T-helper 1 cell treated with Interleukin-12 subunit alpha and Interleukin-12 subunit beta and Interleukin-4 antibody, amounts not matched to agents 30 ng/mL and 1 ng/mL, for 36 hours (primary cell): ENCODE measurements at regions not wholly inside any gene's neighbourhood (a gene's known extent, or its start where the extent isn't known, plus 50 kb on each side); places are given as distances from the start of the nearest gene placed in this dataset.

Experiments
- intact Hi-C: fragments of 100-400 bp; cut with micrococcal nuclease; formaldehyde crosslinking; loops from one replicate; pipeline ENCODE4 v1.15.1; 2024

GRCh38 chr4:137076908-137077307 is 455.4 kb downstream of the PCDH18 start:
- intact Hi-C loops = no loop called here

- intact Hi-C loops = no loop called here
Measured at GRCh38 chr4:137075586-137075985, 456.7 kb downstream of the PCDH18 start.

- intact Hi-C loops = no loop called here
Measured at GRCh38 chr4:137070614-137071013, 461.7 kb downstream of the PCDH18 start.

- intact Hi-C loops = no loop called here
Measured at GRCh38 chr4:137069473-137069872, 462.8 kb downstream of the PCDH18 start.

- intact Hi-C loops = no loop called here
Measured at GRCh38 chr4:137067735-137068134, 464.6 kb downstream of the PCDH18 start.

- intact Hi-C loops = no loop called here
Measured at GRCh38 chr4:137065311-137065710, 467.0 kb downstream of the PCDH18 start.

- intact Hi-C loops = no loop called here
Measured at GRCh38 chr4:137063961-137064360, 468.3 kb downstream of the PCDH18 start.

GRCh38 chr4:137043184-137043583 is 489.1 kb downstream of the PCDH18 start:
- intact Hi-C loops = no loop called here

GRCh38 chr4:137039370-137039769 is 492.9 kb downstream of the PCDH18 start:
- intact Hi-C loops = no loop called here

GRCh38 chr4:137032222-137032621 is 500.1 kb downstream of the PCDH18 start:
- intact Hi-C loops = no loop called here

- intact Hi-C loops = no loop called here
Measured at GRCh38 chr4:137029026-137029425, 503.3 kb downstream of the PCDH18 start.

- intact Hi-C loops = no loop called here
Measured at GRCh38 chr4:137025484-137026059, 506.7 kb downstream of the PCDH18 start.

GRCh38 chr4:137015426-137016409 is 516.6 kb downstream of the PCDH18 start:
- intact Hi-C loops = no loop called here

- intact Hi-C loops = no loop called here
Measured at GRCh38 chr4:137000432-137000831, 531.9 kb downstream of the PCDH18 start.

- intact Hi-C loops = no loop called here
Measured at GRCh38 chr4:136992032-136992431, 540.3 kb downstream of the PCDH18 start.

GRCh38 chr4:136985683-136986082 is 546.6 kb downstream of the PCDH18 start:
- intact Hi-C loops = no loop called here

GRCh38 chr4:136967069-136967468 is 565.2 kb downstream of the PCDH18 start:
- intact Hi-C loops = no loop called here

- intact Hi-C loops = no loop called here
Measured at GRCh38 chr4:136965478-136965877, 566.8 kb downstream of the PCDH18 start.

GRCh38 chr4:136962868-136963267 is 569.4 kb downstream of the PCDH18 start:
- intact Hi-C loops = no loop called here

- intact Hi-C loops = no loop called here
Measured at GRCh38 chr4:136946307-136946907, 585.9 kb downstream of the PCDH18 start.

GRCh38 chr4:136939781-136940180 is 592.5 kb downstream of the PCDH18 start:
- intact Hi-C loops = no loop called here

GRCh38 chr4:136935871-136936270 is 596.4 kb downstream of the PCDH18 start:
- intact Hi-C loops = no loop called here
